Mesendoderm (in vitro differentiated cells): ENCODE measurements at regions not wholly inside any gene's neighbourhood (a gene's known extent, or its start where the extent isn't known, plus 50 kb on each side); places are given as distances from the start of the nearest gene placed in this dataset.
A peak's percentile ranks its signal among the peaks of the same experiment; 100 is the strongest.

Experiments used
- DNase-seq: peaks from one replicate; pipeline ENCODE4 v3.0.0; 2013
- H2AK5ac ChIP-seq: 2 replicates; pipeline ENCODE4 v1.6.1; 2013; ENCODE audit warnings: low read length, inconsistent platforms
- H2BK120ac ChIP-seq: 2 replicates; pipeline ENCODE4 v1.6.1; 2013; ENCODE audit warnings: low read depth, mild to moderate bottlenecking, low read length, moderate library complexity, mixed read lengths
- H2BK15ac ChIP-seq: replicated peaks from 2 replicates; pipeline ENCODE4 v1.6.1; 2013; ENCODE audit warnings: low read depth, mild to moderate bottlenecking, moderate library complexity
- H2BK5ac ChIP-seq: 2 replicates; pipeline ENCODE4 v1.6.1; 2013; ENCODE audit warnings: low read length, inconsistent platforms
- H3K18ac ChIP-seq: 2 replicates; pipeline ENCODE4 v1.6.1; 2013; ENCODE audit warnings: mild to moderate bottlenecking, low read length, mixed read lengths
- H3K23ac ChIP-seq: one replicate; pipeline ENCODE4 v1.6.1; 2013; ENCODE audit warnings: low read length
- H3K27ac ChIP-seq: 2 replicates; pipeline ENCODE4 v1.5.1; 2013; ENCODE audit warnings: low read depth, mild to moderate bottlenecking, inconsistent platforms, low read length, moderate library complexity
- H3K27me3 ChIP-seq: 2 replicates; pipeline ENCODE4 v1.6.1; 2013; ENCODE audit warnings: low read length, control low read depth, mild to moderate bottlenecking, inconsistent platforms; ENCODE audit not compliant: insufficient read depth, poor library complexity
- H3K36me3 ChIP-seq: 2 replicates; pipeline ENCODE4 v1.6.1; 2013; ENCODE audit warnings: low read length, inconsistent platforms; ENCODE audit not compliant: control insufficient read depth, insufficient read depth
- H3K4ac ChIP-seq: one replicate; pipeline ENCODE4 v1.6.1; 2013; ENCODE audit warnings: low read depth, mild to moderate bottlenecking, low read length, moderate library complexity
- H3K4me1 ChIP-seq: 2 replicates; pipeline ENCODE4 v1.6.1; 2013; ENCODE audit warnings: low read depth, low read length, inconsistent platforms; ENCODE audit not compliant: control insufficient read depth
- H3K4me2 ChIP-seq: 2 replicates; pipeline ENCODE4 v1.6.1; 2013; ENCODE audit warnings: low read length
- H3K4me3 ChIP-seq: 2 replicates; pipeline ENCODE4 v1.5.1; 2013; ENCODE audit warnings: mild to moderate bottlenecking, low read length
- H3K56ac ChIP-seq: one replicate; pipeline ENCODE4 v1.6.1; 2013; ENCODE audit warnings: low read length
- H3K79me1 ChIP-seq: 2 replicates; pipeline ENCODE4 v1.6.1; 2013; ENCODE audit warnings: low read length, inconsistent platforms
- H3K79me2 ChIP-seq: 2 replicates; pipeline ENCODE4 v1.6.1; 2013; ENCODE audit warnings: mild to moderate bottlenecking, low read length; ENCODE audit not compliant: control insufficient read depth, insufficient read depth
- H3K9ac ChIP-seq: 2 replicates; pipeline ENCODE4 v1.6.1; 2013; ENCODE audit warnings: low read length, inconsistent platforms
- H4K5ac ChIP-seq: one replicate; pipeline ENCODE4 v1.6.1; 2013; ENCODE audit warnings: low read length
- H4K8ac ChIP-seq: one replicate; pipeline ENCODE4 v1.6.1; 2013; ENCODE audit warnings: low read depth, mild to moderate bottlenecking, control low read depth, low read length, moderate library complexity
- WGBS: extraction: QIAGEN DNeasy Blood & Tissue Kit; methylation state at CpG from one replicate; pipeline ENCODE4 v1.1.7; 2013; ENCODE audit warnings: low lambda C conversion rate, missing lambda C conversion rate; ENCODE audit not compliant: insufficient coverage; ENCODE audit errors: extremely low coverage; 5-methylcytosine and 5-hydroxymethylcytosine counted together

DNA sequence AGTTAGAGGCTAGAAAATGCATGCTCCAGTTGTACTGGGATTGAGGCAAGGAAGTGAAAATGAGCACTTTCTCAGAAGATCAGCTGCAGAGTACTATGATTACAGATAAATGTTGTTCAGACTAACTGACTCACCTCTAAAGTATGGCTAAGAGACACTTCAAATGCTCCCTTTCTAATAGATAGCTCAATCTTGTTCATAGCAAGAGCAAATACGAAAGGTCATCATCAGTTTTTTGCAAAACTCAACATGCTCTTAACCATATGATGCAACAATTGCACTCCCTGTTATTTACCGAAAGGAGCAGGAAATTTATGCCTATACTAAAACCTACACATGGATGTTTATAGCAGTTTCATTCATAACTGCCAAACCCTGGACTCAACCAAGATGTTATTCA lies 838.4 kb upstream of the INTU start:
- Histone ChIP-seq H4K5ac (no peak overlapping the region), H3K4me3 (no peak overlapping the region), H2BK120ac (no peak overlapping the region), H3K9ac (no peak overlapping the region), H3K4me2 (no peak overlapping the region), H3K23ac (no peak overlapping the region), H3K27me3 (no peaks in the 10 kb centered on the region), H3K79me2 (no peaks in the 10 kb centered on the region), H3K18ac (no peak overlapping the region), H3K4me1 (no peaks in the 10 kb centered on the region), H4K8ac (no peak overlapping the region), H2BK5ac (no peak overlapping the region), H3K36me3 (no peaks in the 10 kb centered on the region), H3K4ac (no peak overlapping the region), H2AK5ac (no peak overlapping the region), H3K27ac (no peak overlapping the region), H3K56ac (no peak overlapping the region), H2BK15ac (no peak overlapping the region), H3K79me1 (no peaks in the 10 kb centered on the region)
- no CpG with 5 or more reads among the region's 2 CpGs for WGBS
- DNase-seq = no peak

- H3K23ac ChIP-seq = no peak overlapping the region
- no CpG with 5 or more reads among the region's 1 CpG for WGBS
- no peaks in the 10 kb centered on the region for H3K36me3 ChIP-seq
- H3K79me2 ChIP-seq = no peaks in the 10 kb centered on the region
- no peak for DNase-seq
- no peak overlapping the region for H2BK120ac ChIP-seq
- no peaks in the 10 kb centered on the region for H3K4me1 ChIP-seq
- no peak overlapping the region for H3K9ac ChIP-seq
- no peaks in the 10 kb centered on the region for H3K27me3 ChIP-seq
- no peak overlapping the region for H3K18ac ChIP-seq
- H4K8ac ChIP-seq = no peak overlapping the region
- no peak overlapping the region for H3K4ac ChIP-seq
- no peak overlapping the region for H2BK15ac ChIP-seq
- H3K79me1 ChIP-seq = no peaks in the 10 kb centered on the region
- no peak overlapping the region for H4K5ac ChIP-seq
- no peak overlapping the region for H3K56ac ChIP-seq
- H3K4me3 ChIP-seq = no peak overlapping the region
- H2BK5ac ChIP-seq = no peak overlapping the region
- no peak overlapping the region for H2AK5ac ChIP-seq
- H3K4me2 ChIP-seq = no peak overlapping the region
- H3K27ac ChIP-seq = no peak overlapping the region
These were observed 834.5 kb upstream of the INTU start for GRCh38 chr4:126798214-126798613.

GRCh38 chr4:126799416-126799815 lies 833.3 kb upstream of the INTU start:
- Histone ChIP-seq H3K4me3 (no peak overlapping the region), H2BK120ac (no peak overlapping the region), H4K5ac (no peak overlapping the region), H3K79me2 (no peaks in the 10 kb centered on the region), H3K4me2 (no peak overlapping the region), H3K4ac (no peak overlapping the region), H2BK5ac (no peak overlapping the region), H4K8ac (no peak overlapping the region), H3K36me3 (no peaks in the 10 kb centered on the region), H2BK15ac (no peak overlapping the region), H3K56ac (no peak overlapping the region), H2AK5ac (no peak overlapping the region), H3K4me1 (no peaks in the 10 kb centered on the region), H3K27me3 (no peaks in the 10 kb centered on the region), H3K18ac (no peak overlapping the region), H3K27ac (no peak overlapping the region), H3K23ac (no peak overlapping the region), H3K9ac (no peak overlapping the region), H3K79me1 (no peaks in the 10 kb centered on the region)
- no peak for DNase-seq
- WGBS = no CpG with 5 or more reads among the region's 2 CpGs

GRCh38 chr4:126799971-126800574 lies 832.7 kb upstream of the INTU start:
- H2BK5ac ChIP-seq = no peak overlapping the region
- H3K18ac ChIP-seq = no peak overlapping the region
- H3K56ac ChIP-seq = no peak overlapping the region
- no peaks in the 10 kb centered on the region for H3K79me2 ChIP-seq
- H3K4me2 ChIP-seq = no peak overlapping the region
- no peak overlapping the region for H4K5ac ChIP-seq
- H2BK15ac ChIP-seq = no peak overlapping the region
- no peak overlapping the region for H3K4ac ChIP-seq
- DNase-seq = no peak
- no peaks in the 10 kb centered on the region for H3K79me1 ChIP-seq
- H3K4me1 ChIP-seq = no peaks in the 10 kb centered on the region
- no peak overlapping the region for H2BK120ac ChIP-seq
- no peak overlapping the region for H2AK5ac ChIP-seq
- H4K8ac ChIP-seq = no peak overlapping the region
- H3K4me3 ChIP-seq = no peak overlapping the region
- no peaks in the 10 kb centered on the region for H3K27me3 ChIP-seq
- H3K27ac ChIP-seq = no peak overlapping the region
- no peak overlapping the region for H3K9ac ChIP-seq
- no CpG with 5 or more reads among the region's 5 CpGs for WGBS
- no peaks in the 10 kb centered on the region for H3K36me3 ChIP-seq
- no peak overlapping the region for H3K23ac ChIP-seq

GRCh38 chr4:126800575-126801141 lies 832.1 kb upstream of the INTU start:
- Histone ChIP-seq H3K27me3 (no peaks in the 10 kb centered on the region), H3K23ac (no peak overlapping the region), H2BK5ac (no peak overlapping the region), H3K79me2 (no peaks in the 10 kb centered on the region), H3K4ac (no peak overlapping the region), H3K79me1 (no peaks in the 10 kb centered on the region), H2BK15ac (no peak overlapping the region), H4K8ac (no peak overlapping the region), H3K56ac (no peak overlapping the region), H3K4me3 (no peak overlapping the region), H3K4me2 (no peak overlapping the region), H3K4me1 (no peaks in the 10 kb centered on the region), H3K36me3 (no peaks in the 10 kb centered on the region), H3K27ac (no peak overlapping the region), H2BK120ac (no peak overlapping the region), H3K18ac (no peak overlapping the region), H2AK5ac (no peak overlapping the region), H4K5ac (no peak overlapping the region), H3K9ac (no peak overlapping the region)
- no CpG with 5 or more reads among the region's 3 CpGs for WGBS
- DNase-seq = no peak

DNA sequence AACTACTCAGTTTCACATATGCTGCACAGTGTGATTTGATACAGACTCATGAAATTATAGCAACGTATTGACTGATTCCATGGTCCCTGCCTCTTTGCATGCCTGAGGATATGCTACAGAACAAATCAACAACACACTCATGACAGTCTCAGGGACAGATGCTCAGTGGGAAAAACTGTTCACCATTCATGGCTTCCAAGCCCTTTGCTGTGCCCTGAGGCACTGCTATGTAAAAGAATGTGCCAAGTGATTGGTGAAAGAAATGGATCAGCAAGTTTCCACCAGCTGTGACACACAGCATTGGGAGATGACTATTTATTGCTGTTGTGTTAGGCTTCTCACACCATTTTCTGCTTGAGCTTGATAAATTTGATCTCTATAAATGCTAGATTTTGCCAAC lies 825.6 kb upstream of the INTU start:
- WGBS = no CpG with 5 or more reads among the region's 1 CpG
- no peak overlapping the region for H2BK15ac ChIP-seq
- H3K27me3 ChIP-seq = no peaks in the 10 kb centered on the region
- H3K56ac ChIP-seq = no peak overlapping the region
- no peak overlapping the region for H3K4me2 ChIP-seq
- no peak overlapping the region for H3K23ac ChIP-seq
- no peak overlapping the region for H3K4ac ChIP-seq
- no peak overlapping the region for H2BK120ac ChIP-seq
- no peak overlapping the region for H3K27ac ChIP-seq
- no peak overlapping the region for H3K4me3 ChIP-seq
- no peak overlapping the region for H3K9ac ChIP-seq
- H4K8ac ChIP-seq = no peak overlapping the region
- H3K36me3 ChIP-seq = no peaks in the 10 kb centered on the region
- no peaks in the 10 kb centered on the region for H3K79me2 ChIP-seq
- no peak overlapping the region for H3K18ac ChIP-seq
- DNase-seq = peak; percentile 56
- H2BK5ac ChIP-seq = no peak overlapping the region
- no peak overlapping the region for H2AK5ac ChIP-seq
- H3K79me1 ChIP-seq = no peaks in the 10 kb centered on the region
- no peak overlapping the region for H4K5ac ChIP-seq
- H3K4me1 ChIP-seq = no peaks in the 10 kb centered on the region
